ENCODE measurements at regions not wholly inside any gene's neighbourhood (a gene's known extent, or its start where the extent isn't known, plus 50 kb on each side); places are given as distances from the start of the nearest gene placed in this dataset.

DNA sequence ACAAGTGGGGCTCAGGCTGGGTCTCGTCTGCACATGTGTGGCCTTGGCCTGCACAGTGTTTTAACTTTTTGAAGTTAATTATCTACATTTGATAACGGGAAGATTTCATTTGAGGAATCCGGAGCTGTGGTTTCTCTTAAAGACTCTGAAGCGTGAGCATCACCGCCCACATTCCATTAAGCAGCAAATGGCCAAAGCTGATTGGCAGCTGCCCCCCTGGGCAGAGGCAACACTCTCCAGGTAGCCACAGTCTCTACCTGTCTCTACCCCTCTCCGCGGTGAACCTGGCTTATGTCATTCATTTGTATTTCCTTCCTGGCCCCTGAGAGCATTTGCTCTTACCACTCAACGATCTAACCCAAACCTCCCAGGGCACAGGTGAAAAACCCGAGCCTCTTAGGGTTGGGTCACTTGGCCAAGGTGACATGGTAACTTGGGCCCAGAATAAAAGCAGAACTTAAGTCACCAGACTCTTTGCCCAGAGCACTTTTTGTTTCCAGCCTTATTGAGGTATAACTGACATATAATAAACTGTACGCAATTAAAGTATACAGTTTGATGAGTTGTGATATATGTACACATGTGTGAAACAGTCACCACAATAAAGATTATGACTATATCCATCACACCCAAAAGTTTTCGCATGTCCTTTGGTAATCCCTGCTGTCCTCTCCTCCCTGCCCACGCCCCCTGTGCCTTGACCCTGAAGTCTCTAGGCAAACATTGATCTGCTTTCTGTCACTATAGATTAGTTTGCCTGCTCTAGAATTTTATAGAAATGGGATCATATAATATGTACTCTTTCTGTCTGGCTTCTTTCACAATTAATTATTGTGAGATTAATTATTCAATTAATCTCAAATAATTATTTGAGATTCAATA is 245.7 kb upstream of the HES1 start:
- TF ChIP-seq, protein P1, sequence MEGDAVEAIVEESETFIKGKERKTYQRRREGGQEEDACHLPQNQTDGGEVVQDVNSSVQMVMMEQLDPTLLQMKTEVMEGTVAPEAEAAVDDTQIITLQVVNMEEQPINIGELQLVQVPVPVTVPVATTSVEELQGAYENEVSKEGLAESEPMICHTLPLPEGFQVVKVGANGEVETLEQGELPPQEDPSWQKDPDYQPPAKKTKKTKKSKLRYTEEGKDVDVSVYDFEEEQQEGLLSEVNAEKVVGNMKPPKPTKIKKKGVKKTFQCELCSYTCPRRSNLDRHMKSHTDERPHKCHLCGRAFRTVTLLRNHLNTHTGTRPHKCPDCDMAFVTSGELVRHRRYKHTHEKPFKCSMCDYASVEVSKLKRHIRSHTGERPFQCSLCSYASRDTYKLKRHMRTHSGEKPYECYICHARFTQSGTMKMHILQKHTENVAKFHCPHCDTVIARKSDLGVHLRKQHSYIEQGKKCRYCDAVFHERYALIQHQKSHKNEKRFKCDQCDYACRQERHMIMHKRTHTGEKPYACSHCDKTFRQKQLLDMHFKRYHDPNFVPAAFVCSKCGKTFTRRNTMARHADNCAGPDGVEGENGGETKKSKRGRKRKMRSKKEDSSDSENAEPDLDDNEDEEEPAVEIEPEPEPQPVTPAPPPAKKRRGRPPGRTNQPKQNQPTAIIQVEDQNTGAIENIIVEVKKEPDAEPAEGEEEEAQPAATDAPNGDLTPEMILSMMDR (conservative IDR thresholded peaks at IDR 0.05; ENCODE audit: low read length): no peak
- no peak for TF ChIP-seq EZH2phosphoT487 (IDR thresholded peaks at IDR 0.05; ENCODE audit: borderline replicate concordance)
